CD4-positive, alpha-beta T cell treated with Interleukin-21 for 1 hour (primary cell): ENCODE measurements at regions not wholly inside any gene's neighbourhood (a gene's known extent, or its start where the extent isn't known, plus 50 kb on each side); places are given as distances from the start of the nearest gene placed in this dataset.
A peak's percentile ranks its signal among the peaks of the same experiment; 100 is the strongest.
"Not testable (repeated sequence)": the region's sequence is repeated elsewhere in the genome, so short reads cannot be mapped to it uniquely, and the experiment has no call there.

ENCODE experiments used
- DNase-seq: peaks from one replicate; pipeline ENCODE4 v3.0.0-alpha.2; 2020

DNA sequence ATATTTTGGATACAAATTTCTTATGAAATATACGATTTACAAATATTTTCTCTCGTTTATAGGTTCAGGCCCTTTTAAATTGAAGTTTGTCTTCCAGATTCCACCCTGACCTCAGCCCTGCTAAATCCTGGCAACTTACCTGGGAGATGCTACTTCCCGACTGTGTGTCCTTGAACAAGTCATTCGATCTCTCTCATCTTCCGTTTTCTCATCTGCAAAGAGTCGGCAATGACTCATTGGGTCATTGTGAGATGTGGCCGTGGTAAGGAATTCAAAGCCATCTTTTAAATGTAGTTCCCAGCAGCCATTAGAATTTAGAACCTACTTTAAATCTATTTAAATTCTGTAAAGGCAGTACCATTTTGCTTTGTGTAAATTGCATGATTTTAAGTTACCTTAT lies 72.5 kb downstream of the LHX2 start:
- DNase-seq = no peak

DNA sequence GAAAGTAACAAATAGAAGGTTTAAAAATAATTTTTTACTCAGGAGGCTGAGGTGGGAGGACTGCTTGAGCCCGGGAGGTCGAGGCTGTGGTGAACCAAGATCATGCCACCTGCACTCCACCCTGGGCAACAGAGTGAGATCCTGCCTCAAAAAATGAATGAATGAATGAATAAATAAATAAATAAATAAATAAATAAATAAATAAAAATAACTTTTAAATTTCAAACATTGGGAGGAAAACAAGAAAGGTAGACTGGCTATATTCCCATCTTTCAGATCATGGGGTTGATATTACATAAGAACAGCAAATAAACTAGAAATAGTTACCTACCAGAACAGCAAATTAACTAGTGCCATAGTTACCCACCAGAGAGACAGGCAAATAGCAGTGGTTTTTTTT lies 75.7 kb downstream of the LHX2 start:
- DNase-seq = no peak

DNA sequence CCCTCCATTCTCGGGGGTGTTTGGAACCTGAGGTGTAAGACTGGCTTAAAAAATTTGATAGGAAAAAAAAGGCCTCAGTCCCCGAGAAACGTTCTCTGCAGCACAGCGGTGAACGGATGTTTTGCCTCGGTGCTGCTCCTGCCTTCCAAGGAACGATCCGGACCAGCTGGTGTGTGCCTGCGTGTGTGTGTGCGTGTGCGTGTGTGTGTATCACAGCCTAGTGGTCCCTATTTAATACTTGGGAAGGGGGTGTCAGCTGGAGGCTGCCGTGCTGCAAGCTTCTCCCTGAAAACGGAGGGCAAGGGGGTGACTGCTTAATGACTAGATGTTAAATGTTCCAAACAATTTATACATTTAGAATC lies 76.9 kb downstream of the LHX2 start:
- DNase-seq = no peak

DNA sequence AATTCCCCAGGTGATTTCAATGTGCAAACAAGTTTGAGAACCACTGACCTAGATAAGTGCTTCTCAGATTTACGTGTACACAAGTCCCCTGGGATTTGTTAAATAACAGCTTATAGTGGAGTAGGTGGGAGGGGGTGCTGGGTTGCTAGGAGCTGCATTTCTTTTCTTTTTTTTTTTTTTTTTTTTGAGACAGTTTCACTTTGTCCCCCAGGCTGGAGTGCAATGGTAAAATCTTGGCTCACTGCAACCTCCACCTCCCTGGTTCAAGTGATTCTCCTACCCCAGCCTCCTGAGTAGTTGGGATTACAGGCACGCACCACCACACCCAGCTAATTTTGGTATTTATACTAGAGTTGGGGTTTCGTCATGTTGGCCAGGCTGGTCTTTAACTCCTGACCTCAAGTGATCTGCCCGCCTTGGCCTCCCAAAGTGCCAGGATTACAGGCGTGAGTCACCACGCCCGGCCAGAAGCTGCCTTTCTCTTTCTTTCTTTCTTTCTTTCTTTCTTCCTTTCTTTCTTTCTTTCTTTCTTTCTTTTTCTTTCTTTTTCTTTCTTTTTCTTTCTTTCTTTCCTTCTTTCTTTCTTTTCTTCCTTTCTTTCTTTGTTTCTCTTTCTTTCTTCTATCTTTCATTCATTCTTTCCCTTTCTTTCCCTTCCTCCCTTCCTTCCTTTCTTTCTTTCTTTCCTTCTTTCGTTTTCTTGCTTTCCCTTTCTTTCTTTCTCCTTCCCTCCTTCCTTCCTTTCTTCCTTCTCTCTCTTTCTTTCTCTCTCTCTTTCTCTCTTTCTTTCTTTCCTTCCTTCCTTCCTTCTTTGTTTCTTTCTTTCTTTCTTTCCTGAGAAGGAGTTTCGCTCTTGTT lies 78.3 kb downstream of the LHX2 start:
- DNase-seq = not testable (repeated sequence)

DNA sequence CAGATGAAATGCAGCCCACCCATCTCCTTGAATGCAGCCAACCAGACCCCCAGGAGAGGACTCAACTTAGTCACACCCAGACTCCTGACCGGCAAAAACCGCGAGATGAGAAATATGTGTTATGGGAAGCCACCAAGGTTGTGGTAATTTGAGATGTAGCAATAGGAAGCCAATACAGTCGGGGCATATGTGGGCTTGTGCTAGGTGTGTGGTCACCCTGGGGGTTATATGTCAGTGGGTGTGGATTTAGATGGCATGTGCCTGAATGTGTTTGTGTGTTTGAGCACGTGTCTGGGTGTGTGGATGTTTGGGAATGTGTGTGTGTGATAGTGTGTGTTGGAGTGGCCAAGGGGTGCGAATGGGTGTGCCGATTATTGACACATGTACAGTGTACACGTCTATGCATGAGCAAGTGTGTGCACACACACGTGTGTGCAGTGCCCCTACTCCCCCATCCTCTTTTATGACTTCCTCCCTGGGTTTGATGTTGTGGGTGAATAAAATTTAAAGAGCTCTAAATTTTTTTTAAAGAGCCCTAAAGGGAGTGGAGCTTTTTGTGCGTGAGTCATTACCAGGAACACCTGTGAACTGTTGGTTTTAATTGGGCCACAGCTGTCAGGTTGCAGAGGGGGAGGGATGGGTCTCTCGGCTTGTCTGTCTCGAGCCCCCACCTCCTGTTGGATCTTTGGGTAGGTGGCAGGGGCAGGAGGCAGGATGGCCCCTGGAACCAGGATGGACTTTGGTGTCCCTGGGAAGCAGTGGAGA lies 86.8 kb downstream of the LHX2 start:
- DNase-seq = no peak

DNA sequence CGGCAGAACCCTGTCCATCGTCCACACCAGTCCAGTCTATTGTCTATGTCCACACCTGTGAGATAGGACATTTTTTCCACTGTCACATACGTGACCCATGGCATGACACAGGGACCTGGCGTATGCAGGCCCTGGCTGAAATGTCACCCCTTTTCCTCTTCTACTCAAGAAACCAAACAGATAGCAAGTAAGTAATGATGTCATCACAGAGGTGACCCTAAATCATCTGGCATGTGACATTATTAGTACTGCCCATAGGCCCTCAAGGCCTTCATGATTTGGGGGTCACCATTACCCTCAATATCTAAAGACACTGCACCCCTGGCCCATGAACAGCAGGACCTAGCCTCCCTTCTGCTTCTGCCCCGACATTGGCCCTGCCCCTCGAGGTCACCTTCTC lies 88.3 kb downstream of the LHX2 start:
- DNase-seq = no peak

DNA sequence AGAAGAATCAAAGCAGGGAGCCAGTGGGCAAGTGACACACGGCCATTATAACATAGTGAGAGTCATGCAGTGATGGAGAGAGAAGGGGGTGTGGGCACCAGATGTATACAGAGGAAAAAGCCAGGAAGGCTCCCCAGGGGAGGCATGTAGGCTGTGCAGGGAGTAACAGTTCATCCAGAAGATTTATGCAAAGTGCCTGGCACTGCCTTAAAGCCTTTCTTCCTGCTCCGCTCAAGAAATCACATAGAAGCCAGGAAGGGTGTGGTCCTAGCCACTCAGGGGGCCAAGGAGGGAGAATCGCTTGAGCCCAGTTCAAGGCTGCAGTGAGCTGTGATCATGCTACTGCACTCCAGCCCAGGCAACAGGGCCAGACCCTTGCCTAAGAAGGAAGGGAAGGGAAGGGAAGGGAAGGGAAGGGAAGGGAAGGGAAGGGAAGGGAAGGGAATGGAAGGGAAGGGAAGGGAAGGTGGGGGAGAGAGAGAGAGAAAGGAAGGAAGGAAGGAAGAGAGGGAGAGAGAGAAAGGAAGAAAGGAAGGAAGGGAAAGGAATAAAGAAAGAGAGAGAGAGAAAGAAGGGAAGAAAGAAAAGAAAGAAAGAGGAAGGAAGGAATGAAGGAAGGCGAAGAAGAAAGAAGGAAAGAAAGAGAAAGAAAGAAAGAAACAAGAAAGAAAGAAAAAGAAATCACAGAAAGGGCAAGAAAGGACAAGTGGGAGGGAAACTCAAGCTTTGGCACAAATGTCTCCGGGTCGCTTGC lies 89.8 kb downstream of the LHX2 start:
- DNase-seq = no peak

DNA sequence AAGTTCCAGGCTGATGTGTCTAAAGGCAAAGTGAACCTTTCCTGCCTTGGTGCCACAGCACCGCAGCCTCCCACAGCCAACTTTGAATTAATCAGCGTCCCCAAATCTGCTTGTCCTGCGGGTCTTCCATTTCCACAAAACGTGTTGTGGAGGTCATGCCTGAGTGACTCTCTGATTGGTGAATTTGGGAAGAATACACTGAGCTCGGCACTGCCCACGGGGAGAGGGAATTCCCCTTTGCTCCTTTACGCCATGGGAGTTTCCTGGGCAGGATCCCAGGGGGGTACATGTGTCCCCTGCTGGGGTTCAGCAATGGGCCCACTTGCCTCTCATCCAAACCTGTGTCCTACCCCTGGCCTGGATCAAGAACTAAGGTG lies 90.4 kb downstream of the LHX2 start:
- DNase-seq = no peak

DNA sequence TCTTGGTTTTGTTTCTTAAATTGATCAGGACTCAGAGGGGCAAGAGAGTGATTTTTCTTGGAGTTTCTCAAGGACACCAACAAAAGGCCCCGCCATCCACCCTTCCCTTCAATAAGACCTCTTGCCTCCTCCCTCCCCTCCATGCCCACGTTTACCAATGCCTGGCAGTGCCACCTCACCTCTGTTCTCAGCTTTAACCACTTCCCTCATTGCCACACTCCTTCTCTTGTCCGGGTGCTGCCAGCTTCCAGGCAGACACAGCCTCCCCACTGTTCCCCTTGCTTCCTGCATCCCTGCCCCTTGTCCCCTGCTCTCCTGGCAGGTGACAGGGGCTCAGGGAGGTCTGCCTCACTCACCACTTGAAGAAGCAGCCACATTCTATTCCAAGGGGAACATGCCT lies 90.8 kb downstream of the LHX2 start:
- no peak for DNase-seq

DNA sequence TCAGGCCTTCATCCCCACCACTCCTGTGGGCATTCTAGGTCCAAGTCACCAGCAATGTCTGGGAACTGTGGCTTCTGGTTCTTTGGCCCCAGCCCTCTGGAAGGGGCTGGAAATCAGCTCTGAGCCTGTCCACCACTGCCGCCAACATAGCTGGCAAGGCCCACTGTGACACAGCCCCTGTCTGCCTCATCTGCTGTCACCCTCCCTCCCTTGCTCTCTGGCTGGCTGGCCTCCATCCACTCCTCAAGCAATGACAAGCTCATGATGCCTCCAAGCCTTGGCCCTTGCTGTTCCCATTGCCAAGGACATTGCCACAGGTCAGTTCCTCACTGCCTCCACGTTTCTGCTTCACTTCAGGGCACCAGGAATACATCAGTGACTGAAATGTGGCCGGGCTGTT lies 93.7 kb downstream of the LHX2 start:
- DNase-seq = no peak

DNA sequence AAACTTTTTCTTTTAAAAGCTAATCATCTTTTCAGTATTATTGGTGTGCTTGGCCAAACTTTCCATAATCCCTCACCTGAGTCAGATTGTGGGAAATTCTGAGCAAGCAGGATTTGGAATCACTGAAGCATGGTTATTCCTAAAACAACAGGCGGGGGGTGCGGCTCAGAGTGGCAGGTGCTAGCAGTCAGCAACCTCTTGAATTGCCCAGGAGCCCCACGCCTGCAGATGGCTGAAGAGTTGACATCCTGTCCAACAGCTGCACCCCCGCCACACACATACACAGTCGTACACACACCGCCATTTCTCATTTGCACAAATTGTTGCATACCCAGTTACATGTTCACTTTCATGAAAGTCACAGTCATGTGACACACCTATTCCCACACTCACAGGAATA lies 96.6 kb downstream of the LHX2 start:
- no peak for DNase-seq

DNA sequence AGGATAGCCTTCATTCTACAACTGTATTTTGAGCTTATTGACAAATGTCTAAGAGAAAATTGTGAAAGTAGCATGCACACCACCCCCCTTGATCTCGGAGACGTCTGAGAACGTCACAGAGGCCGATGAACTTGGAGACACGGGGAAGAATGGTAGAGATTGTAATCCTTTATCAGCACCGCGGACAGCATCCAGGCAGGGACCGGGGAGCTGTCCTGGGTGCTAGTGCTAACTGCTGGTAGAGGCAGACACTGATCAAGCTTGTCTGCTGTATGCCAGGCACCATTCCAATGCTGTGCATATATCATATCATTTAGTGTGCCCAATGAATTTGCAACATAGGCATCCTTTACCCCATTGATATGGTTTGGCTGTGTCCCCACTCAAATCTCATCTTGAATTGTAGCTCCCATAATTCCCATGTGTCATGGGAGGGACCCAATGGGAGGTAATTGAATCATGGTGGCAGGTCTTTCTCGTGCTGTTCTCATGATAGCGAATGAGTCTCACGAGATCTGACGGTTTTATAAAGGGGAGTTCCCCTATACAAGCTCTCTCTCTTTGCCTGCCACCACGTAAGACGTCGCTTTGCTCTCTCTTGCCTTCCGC lies 98.8 kb downstream of the LHX2 start:
- peak; percentile 34 for DNase-seq

DNA sequence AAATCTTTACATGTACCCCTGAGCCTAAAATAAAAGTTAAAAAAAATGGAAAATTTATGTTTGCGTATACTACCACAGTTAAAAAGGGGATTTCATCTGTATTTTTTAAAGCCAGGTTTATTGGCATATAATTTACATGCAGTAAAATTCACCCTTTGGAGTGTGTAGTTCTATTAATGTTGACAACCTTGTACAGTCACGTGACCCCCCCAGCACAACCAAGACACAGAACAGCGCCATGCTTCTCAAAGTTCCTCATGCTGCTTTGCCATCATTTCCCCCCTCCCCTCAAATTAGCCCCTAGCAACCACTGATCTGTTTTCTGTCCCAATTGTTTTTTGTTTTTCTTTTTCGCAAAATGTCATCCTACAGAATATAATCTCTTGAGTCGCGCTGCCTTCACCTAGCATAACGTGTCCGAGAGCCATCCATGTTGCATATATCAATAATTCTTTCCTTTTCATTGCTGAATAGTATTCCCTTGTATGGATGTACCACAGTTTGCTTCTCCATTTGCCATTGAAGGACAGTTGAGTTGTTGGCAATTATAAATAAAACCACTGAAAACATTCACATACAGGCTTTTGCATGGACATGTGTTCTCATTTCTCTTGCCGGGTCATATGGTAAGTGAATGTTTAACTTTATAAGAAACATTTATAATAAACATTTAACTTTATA lies 105.3 kb downstream of the LHX2 start:
- no peak for DNase-seq

DNA sequence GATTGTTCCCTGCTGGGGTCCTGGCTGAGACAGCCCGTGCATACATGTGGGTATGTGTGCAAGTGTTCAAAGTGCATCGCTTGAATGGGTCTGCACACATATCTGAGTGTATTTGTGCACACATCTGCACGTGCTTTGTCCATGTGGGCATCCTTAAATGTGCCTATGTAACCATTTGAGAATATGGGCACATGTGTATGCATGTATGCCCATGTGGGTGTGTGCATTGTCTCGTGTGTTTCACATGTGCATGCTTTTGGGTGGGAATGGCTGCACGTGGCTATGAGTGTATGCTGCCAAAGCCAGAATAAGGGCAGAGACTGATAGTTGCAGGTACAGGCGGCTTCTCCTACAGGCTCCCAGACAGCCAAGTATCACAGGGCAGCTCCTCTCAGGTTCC lies 107.3 kb downstream of the LHX2 start:
- no peak for DNase-seq

DNA sequence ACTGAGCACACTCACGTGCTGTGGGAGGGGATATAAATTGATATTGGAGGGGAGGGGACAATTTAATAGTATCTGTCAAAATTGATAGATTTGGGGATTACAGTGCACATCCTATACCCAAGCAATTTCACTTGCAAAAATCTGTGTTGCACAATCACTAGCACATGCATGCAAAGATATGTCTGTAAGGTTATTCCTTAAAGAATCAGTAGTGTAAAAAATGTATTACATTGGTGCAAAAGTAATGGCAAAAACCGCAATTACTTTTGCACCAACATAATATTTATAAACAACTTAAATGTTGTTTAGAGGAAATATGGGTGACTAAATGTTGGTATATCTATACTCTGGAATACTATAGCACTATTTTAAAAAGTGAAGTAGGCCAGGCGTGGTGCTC lies 108.7 kb downstream of the LHX2 start:
- no peak for DNase-seq

DNA sequence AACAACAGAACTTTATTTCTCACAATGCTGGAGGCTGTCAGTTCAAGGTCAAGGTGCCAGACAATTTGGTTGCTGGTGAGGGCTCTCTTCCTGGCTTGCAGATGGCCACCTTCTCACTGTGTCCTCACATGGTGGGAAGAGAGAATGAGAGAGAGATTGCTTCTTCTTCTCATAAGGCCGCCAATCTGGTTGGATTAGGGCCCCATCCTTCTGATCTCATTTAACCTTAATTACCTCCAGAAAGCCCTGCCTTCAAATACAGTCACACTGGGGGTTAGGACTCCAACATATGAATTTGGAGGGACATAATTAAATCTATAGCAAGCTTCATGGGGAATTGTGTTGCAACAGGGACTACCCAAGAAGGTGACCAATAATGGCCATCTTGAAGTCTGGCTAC lies 110.2 kb downstream of the LHX2 start:
- DNase-seq = no peak

DNA sequence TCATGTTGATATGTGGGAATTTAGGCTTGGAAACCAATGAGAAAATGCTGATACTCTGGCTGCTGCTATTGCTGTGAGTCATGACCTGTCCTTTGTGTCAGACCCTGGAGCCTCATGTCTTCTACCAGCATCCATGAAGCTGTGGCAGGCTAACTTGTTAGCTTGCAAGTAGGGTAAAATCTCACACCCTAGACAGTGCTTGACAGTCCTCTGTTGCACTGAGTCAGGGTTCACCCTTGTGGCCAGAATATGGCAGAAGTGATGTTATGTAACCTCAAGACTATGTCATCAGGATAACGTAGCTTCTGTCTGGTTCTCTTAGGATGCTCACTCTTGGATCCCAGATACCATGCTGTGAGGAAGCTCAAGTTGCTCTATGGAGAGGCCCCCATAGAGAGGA lies 110.8 kb downstream of the LHX2 start:
- no peak for DNase-seq

DNA sequence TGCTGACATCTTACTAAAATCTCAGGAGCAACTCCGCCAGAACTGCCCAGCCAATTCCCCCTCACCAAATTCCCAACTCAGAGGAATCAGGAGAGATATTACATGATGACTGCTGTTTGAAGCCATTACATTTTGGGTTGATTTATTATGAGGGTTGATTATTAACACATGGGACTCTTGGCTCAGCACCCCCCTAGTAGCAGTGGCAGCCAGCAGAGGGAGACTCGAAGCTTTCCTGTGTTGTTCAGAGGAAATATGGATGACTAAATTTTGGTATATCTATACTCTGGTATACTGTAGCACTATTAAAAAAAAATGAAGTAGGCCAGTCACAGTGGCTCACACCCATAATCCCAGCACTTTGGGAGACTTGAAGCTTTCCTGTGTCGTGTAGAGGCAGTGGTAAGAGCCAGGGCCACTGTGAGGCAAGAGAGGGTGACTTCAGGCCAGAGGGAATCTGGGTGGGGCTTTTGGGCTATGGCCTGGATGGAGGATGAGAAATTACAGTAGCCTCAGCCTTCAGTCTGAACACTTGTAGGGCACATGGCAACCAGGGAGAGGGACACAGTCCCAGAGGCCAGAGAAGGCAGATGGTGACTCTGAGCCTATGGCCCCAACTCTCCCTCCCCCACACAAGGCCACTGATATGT lies 111.4 kb downstream of the LHX2 start:
- DNase-seq = no peak

DNA sequence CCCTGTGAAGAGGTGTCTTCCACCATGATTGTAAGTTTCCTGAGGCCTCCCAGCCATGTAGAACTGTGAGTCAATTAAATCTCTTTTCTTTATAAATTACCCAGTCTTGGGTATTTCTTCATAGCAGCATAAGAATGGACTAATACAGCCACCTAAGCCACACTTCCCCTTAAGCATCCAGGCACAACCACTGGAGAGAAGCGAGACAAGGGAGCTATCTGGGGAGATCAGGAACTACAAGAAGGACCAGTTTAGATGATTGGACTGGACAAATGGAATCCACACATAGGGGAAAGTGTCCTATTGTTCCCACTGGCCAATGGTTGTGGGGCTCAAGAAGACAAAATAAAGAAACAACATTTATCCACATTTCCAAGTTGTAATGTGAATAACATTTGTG lies 112.1 kb downstream of the LHX2 start:
- DNase-seq = not testable (repeated sequence)

DNA sequence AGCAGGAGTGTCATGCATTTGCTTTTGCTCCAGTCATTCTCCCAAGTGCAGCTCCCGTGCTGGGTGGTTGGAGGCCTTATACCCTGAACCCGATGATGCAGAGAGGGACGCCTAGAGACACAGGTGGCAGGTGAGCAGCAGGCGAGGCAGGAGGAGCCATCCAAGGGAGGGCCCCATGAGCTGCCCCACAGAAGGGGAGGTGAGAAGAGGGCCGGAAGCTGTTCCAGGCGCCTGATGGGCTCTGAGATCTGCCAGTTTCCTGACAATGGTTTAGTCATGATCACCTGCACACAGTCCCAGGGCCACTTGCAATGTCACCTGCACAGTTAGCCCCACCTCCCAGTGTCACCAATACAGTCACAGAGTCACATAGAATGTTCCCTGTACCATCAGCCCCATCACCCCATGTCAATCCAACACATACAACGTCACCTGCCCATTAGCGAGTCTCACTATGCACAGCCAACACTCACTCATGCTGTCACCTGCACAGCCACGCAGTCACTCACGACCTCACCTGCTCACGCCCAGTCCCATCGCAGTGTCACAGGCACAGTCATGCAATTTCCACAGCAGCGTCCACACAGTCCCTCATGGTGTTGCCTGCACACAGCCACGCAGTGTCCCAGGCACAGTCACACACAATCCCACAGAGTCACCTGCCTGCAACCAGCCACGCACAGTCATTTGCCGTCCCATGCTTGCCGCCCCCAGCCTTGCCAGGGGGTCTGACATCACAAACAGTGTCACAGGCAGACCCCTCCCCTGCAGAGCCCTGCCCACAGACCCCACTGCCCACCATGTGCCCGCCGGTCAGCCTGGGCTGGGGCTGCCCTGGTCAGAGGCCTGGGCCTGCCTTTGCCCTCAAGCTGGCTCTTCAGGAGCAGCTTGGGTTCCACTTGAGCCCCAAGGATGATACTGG lies 113.4 kb downstream of the LHX2 start:
- no peak for DNase-seq

DNA sequence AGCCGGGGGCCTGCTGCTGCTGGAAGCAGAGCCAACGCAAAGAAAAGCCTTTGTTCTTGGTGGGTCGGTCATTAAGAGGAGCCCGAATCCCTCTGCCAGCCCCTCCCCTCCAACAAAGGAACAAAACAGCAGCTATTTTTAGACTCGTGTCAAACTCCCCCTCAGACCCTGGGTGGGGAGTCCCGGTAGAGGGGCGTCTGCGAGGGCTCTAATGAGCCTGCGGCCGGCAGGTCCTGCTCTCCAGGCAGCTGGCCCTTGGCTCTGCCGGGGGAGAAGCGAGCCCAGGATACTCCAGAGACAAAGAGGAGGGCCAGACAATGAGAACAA lies 114.0 kb downstream of the LHX2 start:
- DNase-seq = no peak
